Choroid plexus epithelial cell (primary cell): ENCODE measurements at regions not wholly inside any gene's neighbourhood (a gene's known extent, or its start where the extent isn't known, plus 50 kb on each side); places are given as distances from the start of the nearest gene placed in this dataset.

ENCODE experiments used
- DNase-seq: peaks from one replicate; pipeline ENCODE4 v3.0.0-alpha.2; 2010; ENCODE audit warnings: low read depth
- H3K4me3 ChIP-seq: 2 replicates; pipeline ENCODE4 v1.5.1; 2011; ENCODE audit warnings: low read depth, mild to moderate bottlenecking, control low read depth, low read length, moderate library complexity
- CTCF ChIP-seq: conservative IDR thresholded peaks from 2 replicates; pipeline ENCODE4 v1.5.1; 2011; ENCODE audit warnings: low read depth, mild to moderate bottlenecking, control low read depth, inconsistent platforms, low read length, moderate library complexity

- TF ChIP-seq CTCF, result no peak
- H3K4me3 ChIP-seq, result no peak overlapping the region
- no peak for DNase-seq
Observed at GRCh38 chrX:124250835-124251437, 81.5 kb upstream of the TEX13D start.

DNA sequence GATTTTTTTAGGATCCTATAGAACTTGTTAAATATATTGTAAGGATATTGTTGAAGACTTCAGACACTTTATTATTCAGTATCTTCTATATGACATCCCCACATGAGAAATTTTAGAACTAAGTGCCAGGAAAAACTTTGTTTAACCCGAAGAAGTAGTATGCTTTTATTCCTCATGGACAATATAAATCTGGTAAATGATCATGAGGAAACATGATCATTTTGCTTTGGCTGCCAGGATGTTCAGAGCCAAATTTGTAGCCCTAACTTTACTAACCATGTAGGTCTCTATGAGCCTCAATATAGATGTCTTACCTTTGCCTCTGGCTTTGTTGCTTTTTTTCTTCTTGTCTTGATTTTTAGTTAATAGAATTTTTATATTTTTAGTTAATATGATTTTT lies 77.8 kb upstream of the TEX13D start:
- no peak for DNase-seq
- no peak for TF ChIP-seq CTCF
- H3K4me3 ChIP-seq, result no peak overlapping the region

- H3K4me3 ChIP-seq, result no peak overlapping the region
- TF ChIP-seq CTCF, result no peak
- DNase-seq, result no peak
Observed at GRCh38 chrX:124256216-124256615, 76.2 kb upstream of the TEX13D start.

DNA sequence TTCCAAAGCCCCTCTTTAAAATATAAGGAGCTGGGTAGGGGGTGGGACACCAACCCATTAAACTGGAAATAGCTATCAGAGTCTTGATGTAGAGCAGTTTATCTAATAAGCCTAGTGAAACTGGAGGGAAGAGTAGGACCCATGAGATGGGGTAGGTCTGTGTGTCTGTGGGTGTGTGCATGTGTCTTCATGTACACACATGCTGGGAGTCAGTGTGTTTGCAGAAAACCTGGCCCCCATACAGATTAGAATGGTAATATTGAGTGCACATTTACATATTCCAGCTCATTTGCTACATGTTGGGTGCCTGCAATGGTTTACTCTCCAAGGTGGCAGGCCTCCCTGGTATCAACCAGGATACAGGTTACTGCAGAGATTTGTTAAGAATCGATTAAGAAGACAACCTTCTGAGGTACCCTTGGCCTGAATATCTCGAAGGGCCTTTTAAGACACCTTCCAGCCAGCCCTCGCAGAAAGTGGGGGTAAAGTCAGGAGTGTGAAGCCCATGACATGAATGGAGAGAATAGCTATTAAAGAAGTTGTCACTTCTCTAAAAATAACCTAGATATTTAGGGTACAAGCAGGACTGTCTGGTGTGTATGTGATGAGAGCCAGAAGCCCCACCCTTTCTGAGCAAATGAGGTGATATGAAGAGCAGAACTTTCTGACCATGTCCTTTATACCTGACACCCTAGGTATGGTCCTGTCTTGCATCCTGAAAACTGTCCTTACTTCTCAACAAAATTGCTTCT lies 75.7 kb upstream of the TEX13D start:
- no peak overlapping the region for H3K4me3 ChIP-seq
- TF ChIP-seq CTCF, result no peak
- no peak for DNase-seq

DNA sequence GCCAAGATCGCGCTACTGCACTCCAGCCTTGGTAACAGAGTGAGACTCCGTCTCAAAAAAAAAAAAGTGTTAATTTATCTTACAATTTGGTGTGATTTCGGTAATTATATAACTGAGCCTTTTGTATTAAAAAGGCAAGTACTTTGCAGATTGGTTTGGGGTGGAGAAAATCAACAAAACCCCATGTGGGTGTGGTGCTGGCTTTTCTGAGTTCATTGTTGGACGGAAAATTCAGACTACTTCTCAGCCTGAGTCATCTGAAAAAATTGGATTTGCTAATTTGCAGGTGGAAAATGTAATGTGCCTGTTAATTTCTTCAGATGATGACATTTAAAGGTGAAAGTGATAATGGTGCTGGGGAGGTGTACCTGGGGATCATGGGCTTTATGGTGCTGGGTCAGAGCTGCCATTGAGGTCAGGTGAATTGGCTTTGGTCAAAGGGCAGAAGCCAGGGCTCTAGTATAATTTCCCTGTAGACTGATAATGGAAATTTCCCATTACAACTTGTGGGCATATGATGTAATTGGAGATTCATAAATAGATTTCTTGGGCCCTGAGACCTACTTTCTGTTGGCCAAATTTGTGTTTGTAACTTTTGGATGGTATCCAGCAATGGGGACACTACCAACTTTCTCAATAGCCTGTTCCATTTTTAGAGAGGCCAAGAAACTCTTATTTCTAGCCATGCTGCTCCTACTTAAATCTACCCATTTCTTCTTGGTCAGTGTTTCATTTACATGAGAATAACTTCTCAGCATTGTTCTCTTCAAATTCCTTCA lies 74.3 kb upstream of the TEX13D start:
- no peak for TF ChIP-seq CTCF
- DNase-seq, result no peak
- no peak overlapping the region for H3K4me3 ChIP-seq

DNA sequence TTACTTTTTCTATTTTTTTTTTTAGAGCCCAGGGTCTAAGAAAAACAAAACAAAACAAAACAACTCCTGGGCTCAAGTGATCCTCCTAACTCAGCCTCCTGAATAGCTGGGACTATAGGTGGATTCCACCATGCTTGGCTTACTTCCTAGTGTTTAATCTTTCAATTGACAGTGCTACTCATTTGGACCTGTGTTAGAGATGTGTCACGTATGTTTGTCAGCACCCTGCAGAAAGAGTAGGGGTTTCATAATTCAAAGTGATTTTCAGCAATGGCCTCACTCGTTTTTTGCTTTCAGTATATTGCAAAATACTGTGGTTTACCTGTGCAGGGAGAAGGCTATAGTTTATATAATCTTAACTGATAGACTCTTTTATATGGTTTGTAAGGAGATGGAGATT lies 71.6 kb upstream of the TEX13D start:
- DNase-seq, result no peak
- TF ChIP-seq CTCF, result no peak
- H3K4me3 ChIP-seq, result no peak overlapping the region
